HG03280 (cell line): ENCODE measurements at regions not wholly inside any gene's neighbourhood (a gene's known extent, or its start where the extent isn't known, plus 50 kb on each side); places are given as distances from the start of the nearest gene placed in this dataset.

Experiments used
- ATAC-seq: cut with Tn5 transposase; IDR thresholded peaks from one replicate; pipeline ENCODE4 v1.9.1; 2021; ENCODE audit warnings: mild to moderate bottlenecking, moderate library complexity; ENCODE audit not compliant: unreplicated experiment

GRCh38 chr5:109533751-109534272 lies 124.0 kb upstream of the PJA2 start:
- no peak for ATAC-seq

DNA sequence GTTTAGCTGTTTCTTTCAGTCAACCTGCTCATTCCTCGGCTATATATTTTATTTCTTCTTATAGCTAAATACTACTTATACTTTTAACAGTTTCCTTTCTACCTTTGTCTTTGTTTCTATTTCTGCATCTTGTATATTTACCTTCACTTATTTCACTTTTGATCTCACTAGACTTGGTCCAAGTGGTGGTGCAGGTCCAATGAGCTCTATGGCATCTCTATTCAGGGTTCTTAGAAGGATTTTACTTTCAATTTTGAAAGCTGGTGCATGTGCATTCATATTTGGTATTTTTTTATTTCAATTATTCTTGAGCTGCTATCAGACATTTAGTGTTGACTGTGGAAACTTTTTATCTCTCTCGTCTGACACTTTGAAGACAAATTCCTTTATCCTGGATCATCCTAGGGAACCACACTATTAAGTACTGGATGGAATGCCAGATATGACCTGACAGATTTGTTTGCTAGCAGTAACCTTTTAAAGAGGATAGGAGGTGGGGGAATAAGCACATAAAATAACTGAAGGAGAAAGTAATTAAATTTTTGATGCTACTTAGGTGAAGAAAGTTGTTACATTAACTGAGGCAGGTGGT lies 123.1 kb upstream of the PJA2 start:
- ATAC-seq = no peak

- ATAC-seq = no peak
These were observed 121.5 kb upstream of the PJA2 start for GRCh38 chr5:109531262-109531661.

DNA sequence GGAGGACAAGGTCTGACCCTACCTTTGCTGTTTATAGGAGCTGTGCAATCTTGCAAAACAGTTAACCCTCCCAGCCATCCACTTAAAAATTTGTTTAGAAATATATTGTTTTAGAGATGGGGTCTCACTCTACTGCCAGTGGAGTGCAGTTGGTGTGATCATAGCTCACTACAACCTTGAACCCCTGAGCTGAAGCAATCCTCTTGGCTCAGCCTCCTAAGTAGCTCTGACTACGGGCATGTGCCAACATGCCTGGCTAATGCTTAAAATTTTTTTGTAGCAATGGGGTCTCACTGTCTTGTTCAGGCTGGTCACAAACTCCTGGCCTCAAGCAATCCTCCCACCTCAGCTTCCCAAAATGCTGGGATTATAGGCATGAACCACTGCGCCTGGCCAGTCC lies 120.2 kb upstream of the PJA2 start:
- no peak for ATAC-seq

DNA sequence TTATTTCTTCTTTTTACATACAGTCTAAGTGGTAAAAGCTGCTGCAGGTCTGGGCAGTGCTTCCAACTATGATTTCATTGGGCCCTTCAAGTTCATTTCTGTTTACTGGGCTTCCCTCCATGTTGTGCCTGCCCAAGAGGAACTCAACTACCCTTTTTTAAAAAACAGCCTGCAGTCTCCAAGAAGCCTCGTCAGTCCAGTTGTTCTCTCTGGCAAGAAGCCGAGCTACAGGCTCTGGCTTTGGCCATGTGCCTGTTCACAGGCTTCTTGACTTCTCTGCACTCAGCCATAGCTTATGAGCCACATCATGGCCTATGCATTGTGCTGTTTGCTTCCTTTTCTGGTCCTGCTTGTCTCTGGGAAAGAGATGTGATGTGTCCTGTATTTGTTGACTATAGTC lies 119.7 kb upstream of the PJA2 start:
- no peak for ATAC-seq

GRCh38 chr5:109524555-109524954 lies 114.8 kb upstream of the PJA2 start:
- no peak for ATAC-seq

DNA sequence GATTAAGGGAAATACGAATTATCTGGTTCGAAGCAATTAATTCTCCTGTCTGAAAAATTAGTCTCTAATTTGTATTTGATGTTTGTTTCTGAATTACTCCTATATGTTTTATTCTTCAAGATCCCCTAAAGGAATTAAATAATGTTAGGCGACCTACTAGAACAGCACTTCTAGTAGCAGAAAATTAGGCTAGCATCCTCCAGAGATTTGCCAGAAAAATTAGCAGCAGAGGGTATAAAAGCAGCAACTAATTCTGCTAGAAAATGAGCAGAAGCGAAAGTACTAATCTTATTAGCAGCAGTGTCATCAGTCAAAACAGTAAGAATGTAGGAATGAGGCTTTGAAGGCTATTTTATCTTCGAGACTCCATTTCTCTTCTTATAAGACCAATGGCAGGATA lies 114.3 kb upstream of the PJA2 start:
- no peak for ATAC-seq

DNA sequence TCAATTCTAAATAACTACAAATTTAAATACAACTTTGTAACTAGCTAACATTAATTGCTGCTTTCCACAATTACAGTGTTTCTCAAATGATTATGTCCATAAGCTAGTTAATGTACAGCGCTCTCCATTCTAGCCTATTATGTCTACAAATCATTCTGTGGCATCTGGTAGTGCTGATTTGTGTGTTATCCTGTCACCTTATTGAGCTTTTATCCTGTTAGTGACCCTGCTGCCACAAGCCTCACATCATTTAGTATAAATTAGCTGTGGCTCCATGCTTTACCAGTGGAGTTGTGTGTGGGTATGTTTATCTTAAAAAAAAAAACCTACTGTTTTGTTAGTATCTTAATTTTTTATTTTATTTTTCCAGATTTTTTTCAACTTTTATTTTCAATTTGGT lies 112.6 kb upstream of the PJA2 start:
- no peak for ATAC-seq

DNA sequence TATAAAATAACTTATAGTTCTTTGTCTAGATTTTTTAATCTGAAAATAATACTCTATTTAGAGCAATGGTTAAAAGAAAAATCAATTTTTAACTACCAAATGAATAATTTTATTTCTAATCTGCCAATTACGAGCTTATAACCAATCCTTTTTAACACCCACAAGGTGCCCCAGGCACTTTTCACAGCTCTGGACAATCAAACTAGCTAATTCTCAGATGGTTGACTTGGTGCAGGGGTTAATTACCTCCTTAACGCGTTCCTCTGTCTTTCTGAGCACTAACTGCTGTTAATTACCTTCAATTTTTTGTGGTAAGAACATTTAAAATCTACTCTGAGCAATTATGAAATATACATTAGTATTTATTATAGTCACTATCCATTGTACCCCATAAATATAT lies 109.6 kb upstream of the PJA2 start:
- no peak for ATAC-seq

DNA sequence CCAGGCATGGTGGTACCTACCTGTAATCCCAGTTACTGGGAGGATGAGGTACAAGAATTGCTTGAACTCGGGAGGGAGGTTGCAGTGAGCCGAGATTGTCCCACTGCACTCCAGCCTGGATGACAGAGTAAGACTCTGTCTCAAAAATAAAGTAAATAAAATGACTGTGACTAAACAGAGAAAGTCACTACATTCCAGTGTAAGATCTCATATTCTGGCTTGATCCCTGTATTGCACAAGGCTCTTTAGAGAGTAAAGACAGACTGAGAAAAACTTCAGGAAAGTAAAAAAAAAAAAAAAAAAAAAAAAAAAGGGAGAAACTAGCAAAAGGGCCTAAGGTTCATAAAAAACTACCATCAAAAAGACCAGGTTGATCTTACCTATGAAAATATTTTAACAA lies 106.6 kb upstream of the PJA2 start:
- ATAC-seq = no peak

GRCh38 chr5:109511980-109512734 lies 102.4 kb upstream of the PJA2 start:
- no peak for ATAC-seq

- no peak for ATAC-seq
These were observed 96.8 kb upstream of the PJA2 start for GRCh38 chr5:109506556-109506955.

DNA sequence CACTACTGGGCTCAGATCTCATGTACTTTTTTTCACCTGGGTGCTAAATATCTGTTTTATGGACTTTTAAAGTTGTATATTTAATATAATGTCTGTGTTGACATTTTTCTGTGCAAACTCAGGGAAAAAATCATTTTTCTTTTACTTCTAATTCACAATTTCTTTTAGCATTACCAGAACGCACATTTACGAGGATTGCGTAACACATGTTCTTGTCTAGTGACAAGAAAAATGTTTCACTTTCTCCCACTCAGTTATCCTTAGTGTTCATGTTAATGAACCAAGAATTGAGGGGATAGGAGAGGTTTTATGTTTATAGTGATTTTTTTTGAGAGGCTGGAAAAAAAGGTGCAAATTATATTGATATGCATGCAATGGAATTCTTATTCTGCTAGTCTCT lies 86.3 kb upstream of the PJA2 start:
- ATAC-seq = no peak

GRCh38 chr5:109487753-109488420 lies 78.1 kb upstream of the PJA2 start:
- no peak for ATAC-seq

GRCh38 chr5:109486200-109486804 lies 76.5 kb upstream of the PJA2 start:
- ATAC-seq = no peak

DNA sequence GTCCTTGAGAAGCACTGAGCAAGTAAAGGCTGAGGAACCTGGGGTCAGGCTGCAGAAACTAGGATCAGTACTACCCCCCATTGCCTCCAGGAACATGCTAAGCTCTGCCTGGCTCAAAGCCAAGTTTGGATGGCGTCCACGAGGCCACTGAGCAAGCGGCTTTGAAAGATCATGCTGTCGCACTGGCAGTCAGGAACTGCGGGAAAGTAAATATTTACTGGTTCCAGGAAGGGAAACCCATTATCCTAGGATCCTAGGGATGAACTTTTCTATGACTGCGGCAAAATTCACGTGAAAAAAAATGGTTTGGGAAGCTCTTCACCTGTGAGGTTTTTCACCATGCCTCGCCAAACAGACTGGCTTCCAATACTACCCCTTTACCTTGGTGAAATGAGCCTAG lies 75.3 kb upstream of the PJA2 start:
- no peak for ATAC-seq

- no peak for ATAC-seq
These were observed 74.8 kb upstream of the PJA2 start for GRCh38 chr5:109484597-109484996.

DNA sequence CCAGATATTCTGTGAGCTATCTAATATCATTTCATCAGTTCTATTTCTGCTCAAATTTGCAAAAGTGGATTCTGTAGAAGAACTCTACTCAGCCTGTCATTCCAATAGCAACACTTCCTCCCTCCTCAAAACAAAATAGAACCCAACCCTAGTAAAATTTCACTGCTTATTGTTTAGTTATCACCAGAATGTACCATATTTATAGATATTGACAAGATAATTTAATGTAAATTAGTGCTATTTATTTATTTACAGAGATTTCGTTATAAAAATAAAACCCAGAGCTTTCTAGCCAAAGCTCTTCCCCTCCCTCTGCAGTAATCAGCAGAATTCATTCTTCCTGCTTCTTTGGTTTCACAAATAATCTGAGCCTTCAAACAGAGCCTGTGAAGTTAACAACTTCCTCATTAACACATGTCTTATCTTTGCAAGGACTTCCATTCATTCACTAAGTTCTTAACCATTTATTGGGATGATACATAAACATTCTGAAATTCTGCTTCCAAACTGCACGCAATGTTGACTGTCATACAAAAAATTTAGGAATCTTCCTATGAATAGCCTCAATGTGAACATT lies 73.7 kb upstream of the PJA2 start:
- no peak for ATAC-seq

DNA sequence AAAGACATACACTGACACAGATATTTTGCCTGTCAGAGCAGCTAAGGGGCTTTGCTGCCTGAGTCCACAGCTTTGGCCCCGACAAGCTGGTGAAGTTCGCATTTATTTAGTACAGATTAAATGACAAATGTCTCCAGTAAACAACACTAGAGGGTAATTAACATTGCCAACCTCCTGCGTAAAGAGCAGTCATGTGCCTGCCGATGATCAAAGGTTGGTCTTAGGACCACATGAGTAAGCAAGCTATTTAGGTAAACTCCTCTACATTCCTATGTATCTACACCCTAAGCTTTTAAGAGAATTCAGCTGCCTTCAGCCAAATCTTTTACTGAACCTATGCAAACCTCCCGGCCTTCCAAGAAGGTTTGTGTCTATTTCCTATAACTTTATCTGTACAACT lies 73.0 kb upstream of the PJA2 start:
- no peak for ATAC-seq

DNA sequence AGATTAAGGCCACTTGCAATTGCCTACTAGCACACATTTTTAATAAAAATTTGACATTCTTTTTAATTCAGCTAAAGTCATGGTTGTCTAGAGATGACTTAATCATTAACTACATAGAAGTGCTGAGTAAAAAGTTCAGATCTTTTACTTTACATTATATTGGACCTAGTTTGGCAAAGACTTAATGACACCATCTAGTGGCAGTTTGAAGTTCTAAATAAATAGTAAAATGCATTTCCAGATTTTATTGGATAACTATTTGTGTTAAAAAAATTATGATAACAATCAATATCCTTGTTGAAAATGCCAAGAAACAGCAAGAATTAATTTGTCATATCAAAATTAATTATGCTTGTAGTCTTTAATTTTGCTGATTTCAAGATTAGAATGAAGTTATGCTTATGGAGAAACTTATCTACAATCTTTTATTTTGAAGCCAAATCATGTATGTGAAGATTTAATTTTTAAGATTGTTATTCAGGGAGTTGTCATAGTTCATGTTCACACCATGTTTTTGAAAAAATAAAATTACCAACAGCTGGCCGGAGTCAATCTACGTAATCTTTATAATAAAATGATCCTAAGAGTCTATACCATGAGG lies 69.6 kb upstream of the PJA2 start:
- no peak for ATAC-seq

DNA sequence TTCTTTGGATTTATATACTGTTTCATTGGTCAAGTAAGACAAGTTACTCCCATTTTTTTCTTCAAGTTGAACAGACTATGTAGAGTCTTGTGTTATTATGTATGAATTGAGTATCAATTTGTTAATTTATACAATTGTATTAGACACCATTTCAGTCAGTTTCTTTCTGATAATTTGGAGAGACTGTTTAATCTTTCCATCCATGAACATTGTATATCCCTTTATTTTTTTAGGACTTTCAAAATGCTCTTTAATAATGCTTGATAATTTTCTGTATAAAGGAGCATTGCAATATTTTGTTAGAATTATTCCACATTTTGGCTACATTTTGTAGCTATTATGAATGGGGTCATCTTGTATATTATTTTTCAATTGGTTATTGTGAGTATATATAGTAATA lies 69.1 kb upstream of the PJA2 start:
- ATAC-seq = no peak
